HepG2 (cell line): ENCODE measurements at regions not wholly inside any gene's neighbourhood (a gene's known extent, or its start where the extent isn't known, plus 50 kb on each side); places are given as distances from the start of the nearest gene placed in this dataset.

Experiments used
- ATAC-seq: fragments of 200-7000 bp; cut with Tn5 transposase; 3 replicates; pipeline ENCODE4 v1.9.1; 2020; ENCODE audit warnings: mild to moderate bottlenecking, moderate library complexity
- BruUV-seq: library from RNA; stranded (reverse); fragments of 400-500 nt; replicated peaks from 2 replicates; lab custom pipeline; 2021; lab: Mats Ljungman, UMichigan
- CTCF ChIA-PET: fragments of 300-600 bp; formaldehyde crosslinking; extraction: SDS; loops from one replicate; lab custom pipeline; 2021; ENCODE audit warnings: low total read pairs, inconsistent platforms, low intra/inter-chr PET ratio; lab: Yijun Ruan, JAX
- POLR2A ChIA-PET: fragments of 350-600 bp; sonication (Branson Sonifier 250); formaldehyde crosslinking; loops from one replicate; lab custom pipeline; 2020; ENCODE audit warnings: antibody characterized with exemption, inconsistent platforms; lab: Yijun Ruan, JAX
- DNase-seq: peaks from one replicate; pipeline ENCODE4 v3.0.0-alpha.2; 2015; ENCODE audit warnings: low spot score
- FAIRE-seq: peaks from 3 replicates; lab custom pipeline; 2011; peaks lifted over from hg19 to GRCh38; lab: Jason Lieb, UNC
- H2AFZ ChIP-seq: one replicate; pipeline ENCODE4 v1.6.1; 2011; ENCODE audit warnings: low read length, inconsistent platforms
- H3K27ac ChIP-seq: fragments of 300-600 bp; 3 replicates; pipeline ENCODE4 v1.8.0; 2011; ENCODE audit warnings: mixed run types, mild to moderate bottlenecking, mixed read lengths, low read length, inconsistent platforms; ENCODE audit not compliant: insufficient read depth; ENCODE audit errors: extremely low read length
- H3K27me3 ChIP-seq, 2 experiments: fragments of 200-600 bp in 1 of 2; 2 replicates in 1 of 2; 3 replicates in 1 of 2; pipeline versions ENCODE4 v1.6.0 to v1.8.0; 2011; ENCODE audit warnings: low read length in 2 of 2, mild to moderate bottlenecking in 2 of 2, moderate library complexity in 2 of 2, inconsistent platforms in 1 of 2; ENCODE audit not compliant: insufficient read depth in 2 of 2, control insufficient read depth in 1 of 2
- H3K36me3 ChIP-seq, 2 experiments: fragments of 200-600 bp in 1 of 2; replicated peaks in 1 of 2; 2 replicates in 1 of 2; 3 replicates in 1 of 2; pipeline versions ENCODE4 v1.5.1 to v1.8.0; 2011; ENCODE audit warnings: low read length in 2 of 2, inconsistent platforms in 1 of 2; ENCODE audit not compliant: insufficient read depth in 2 of 2, control insufficient read depth in 1 of 2
- H3K4me1 ChIP-seq: 2 replicates; pipeline ENCODE4 v1.5.1; 2012; ENCODE audit warnings: low read length, inconsistent platforms; ENCODE audit not compliant: insufficient read depth
- H3K4me2 ChIP-seq: 2 replicates; pipeline ENCODE4 v1.6.0; 2011; ENCODE audit warnings: low read depth, low read length, inconsistent platforms
- H3K4me3 ChIP-seq, 3 experiments: fragments of 200-600 bp in 1 of 3; sonication (generic), shearing (Covaris generic) in 1 of 3; replicated peaks in 1 of 3; 2 replicates each; pipeline ENCODE4 v1.5.1; 2011 to 2016; ENCODE audit warnings: low read length in 3 of 3, inconsistent platforms in 2 of 3, low read depth in 2 of 3, mild to moderate bottlenecking in 2 of 3, control low read depth in 1 of 3, mixed read lengths in 1 of 3; ENCODE audit not compliant: insufficient read depth in 1 of 3
- H3K79me2 ChIP-seq: one replicate; pipeline ENCODE4 v1.6.1; 2011; ENCODE audit warnings: low read length, inconsistent platforms; ENCODE audit not compliant: insufficient read depth
- H3K9ac ChIP-seq: 2 replicates; pipeline ENCODE4 v1.6.0; 2011; ENCODE audit warnings: mild to moderate bottlenecking, low read depth, low read length, inconsistent platforms; ENCODE audit not compliant: insufficient read depth
- H3K9me3 ChIP-seq: 2 replicates; pipeline ENCODE4 v1.5.1; 2012; ENCODE audit warnings: mild to moderate bottlenecking, low read length
- H4K20me1 ChIP-seq: 2 replicates; pipeline ENCODE4 v1.6.0; 2011; ENCODE audit warnings: inconsistent platforms, mild to moderate bottlenecking, low read length, moderate library complexity; ENCODE audit not compliant: insufficient read depth
- CEBPB ChIP-seq: IDR thresholded peaks from 2 replicates; pipeline ENCODE4 v1.6.1; 2011; ENCODE audit warnings: low read depth, low read length, improper control_type of control experiment, borderline replicate concordance
- ETS1 ChIP-seq: sonication (generic); formaldehyde crosslinking; IDR thresholded peaks from 2 replicates; pipeline ENCODE4 v1.4.0; 2020; ENCODE audit warnings: missing genetic modification reagents
- KAT8 ChIP-seq: IDR thresholded peaks from 2 replicates; pipeline ENCODE4 v1.6.1; 2016; ENCODE audit warnings: missing genetic modification reagents, missing compliant biosample characterization
- RCOR2 ChIP-seq: IDR thresholded peaks from 2 replicates; pipeline ENCODE4 v1.6.1; 2016; ENCODE audit warnings: missing biosample characterization, missing genetic modification reagents
- SMC3 ChIP-seq: IDR thresholded peaks from 2 replicates; pipeline ENCODE4 v1.6.1; 2011; ENCODE audit warnings: low read length, improper control_type of control experiment
- SOX5 ChIP-seq: IDR thresholded peaks from 2 replicates; pipeline ENCODE4 v1.6.1; 2016; ENCODE audit warnings: borderline replicate concordance
- ZMAT5 ChIP-seq: sonication (generic); formaldehyde crosslinking; IDR thresholded peaks from 2 replicates; pipeline ENCODE4 v1.5.0; 2020; ENCODE audit warnings: mild to moderate bottlenecking, low read depth, missing genetic modification reagents, borderline replicate concordance
- ZNF572 ChIP-seq: sonication (generic); formaldehyde crosslinking; IDR thresholded peaks from 2 replicates; pipeline ENCODE4 v1.5.1; 2020; ENCODE audit warnings: mild to moderate bottlenecking, missing genetic modification reagents
- WGBS: methylation state at CpG from one replicate; pipeline ENCODE4 v1.1.6; 2017; ENCODE audit warnings: low lambda C conversion rate; 5-methylcytosine and 5-hydroxymethylcytosine counted together
- in situ Hi-C: cut with HindIII; loops from 2 replicates; pipeline ENCODE4 v1.10.0; 2017; ENCODE audit warnings: low pct_unique_long_range_greater_than_20kb; ENCODE audit not compliant: extremely low pct_ligation_motif_present
- intact Hi-C: fragments of 100-400 bp; cut with micrococcal nuclease; formaldehyde crosslinking; loops from one replicate; pipeline ENCODE4 v1.10.0; 2022; ENCODE audit not compliant: unreplicated experiment

DNA sequence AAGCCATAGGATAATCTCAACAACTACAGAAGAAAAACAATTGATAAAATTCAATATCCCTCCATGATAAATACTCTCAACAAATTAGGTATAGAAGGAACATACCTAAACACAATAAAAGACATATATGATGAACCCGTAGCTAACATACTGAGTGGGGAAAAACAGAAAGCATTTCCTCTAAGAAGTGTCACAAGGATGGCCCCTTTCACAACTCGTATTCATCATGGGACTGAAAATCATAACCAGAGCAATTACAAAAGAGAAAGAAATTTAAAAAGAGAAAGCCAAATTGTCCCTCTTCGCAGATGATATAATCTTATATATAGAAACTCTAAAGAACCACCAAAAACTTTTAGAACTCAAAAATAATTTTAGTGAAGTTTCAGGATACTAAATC, 146.3 kb upstream of the RGMB start:
- no peaks in the 10 kb centered on the region for H3K36me3 ChIP-seq

DNA sequence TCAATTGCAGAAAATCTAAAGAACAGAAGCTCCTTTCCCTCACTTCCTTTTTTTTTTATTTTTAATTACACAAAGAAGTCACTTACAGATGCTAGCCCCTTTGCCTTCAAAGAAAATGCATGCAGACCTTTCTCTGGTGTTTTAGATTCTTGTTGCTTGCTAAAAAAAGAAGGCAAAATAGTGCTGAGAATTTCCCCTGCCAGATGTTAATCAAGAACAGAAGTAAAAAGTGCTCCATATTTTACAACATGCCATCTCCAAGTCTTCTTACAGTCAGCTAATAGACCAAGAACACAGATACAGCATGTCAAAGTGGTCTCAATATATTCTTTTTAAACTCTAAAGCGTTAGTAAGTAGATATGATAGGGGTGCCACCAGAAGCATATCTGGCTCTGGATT, 142.8 kb upstream of the RGMB start:
- no peaks in the 10 kb centered on the region for H4K20me1 ChIP-seq
- no peak overlapping the region for H2AFZ ChIP-seq
- no peak overlapping the region for H3K27ac ChIP-seq
- H3K79me2 ChIP-seq: no peaks in the 10 kb centered on the region
- ATAC-seq (no peak), FAIRE-seq (no peak), DNase-seq (no peak)
- 0% methylated on average over 1 of the region's 1 CpG for WGBS
- intact Hi-C loops (loop anchor here (1.0 kb wide), 1 partner anchor 47 kb away; no protein-coding TSS in a partner anchor), in situ Hi-C loops (no loop called here)
- H3K9me3 ChIP-seq: no peaks in the 10 kb centered on the region
- H3K4me1 ChIP-seq: no peaks in the 10 kb centered on the region
- ChIA-PET CTCF (no interaction called here), POLR2A (no interaction called here)
- H3K27me3 ChIP-seq: no peaks in the 10 kb centered on the region
- H3K4me3 ChIP-seq: no peak overlapping the region
- no TSS peak for BruUV-seq
- TF ChIP-seq KAT8 (CRISPR knock-in tag) (no peak), SMC3 (no peak)
- H3K36me3 ChIP-seq: no peaks in the 10 kb centered on the region
- H3K9ac ChIP-seq: no peak overlapping the region
- no peak overlapping the region for H3K4me2 ChIP-seq

More for the DNA sequence above, 146.3 kb upstream of the RGMB start:
- no peak for TF ChIP-seq CEBPB
- TF ChIP-seq SOX5 (CRISPR knock-in tag): no peak
- no peak for TF ChIP-seq ZNF572 (CRISPR knock-in tag)
- TF ChIP-seq ZMAT5 (CRISPR knock-in tag): no peak
- no peak for TF ChIP-seq RCOR2 (CRISPR knock-in tag)
- no peak for TF ChIP-seq ETS1
- TF ChIP-seq, all 625 proteins: peak for 0
- Histone ChIP-seq H3K9ac (no peak overlapping the region), H3K27me3 (no peaks in the 10 kb centered on the region), H3K4me2 (no peak overlapping the region), H2AFZ (no peak overlapping the region), H3K27ac (no peak overlapping the region), H3K4me3 (no peak overlapping the region), H3K79me2 (no peaks in the 10 kb centered on the region), H3K9me3 (no peaks in the 10 kb centered on the region), H4K20me1 (no peaks in the 10 kb centered on the region), H3K4me1 (no peaks in the 10 kb centered on the region)
- ATAC-seq (no peak), DNase-seq (no peak), FAIRE-seq (no peak)
- 7% methylated on average over 3 of the region's 3 CpGs for WGBS
- intact Hi-C loops (no loop called here), in situ Hi-C loops (no loop called here)
- no TSS peak for BruUV-seq
- ChIA-PET CTCF (no interaction called here), POLR2A (no interaction called here)
